GM18499 (cell line): ENCODE measurements at regions not wholly inside any gene's neighbourhood (a gene's known extent, or its start where the extent isn't known, plus 50 kb on each side); places are given as distances from the start of the nearest gene placed in this dataset.
"Not testable (repeated sequence)": the region's sequence is repeated elsewhere in the genome, so short reads cannot be mapped to it uniquely, and the experiment has no call there.

ENCODE experiments used
- ATAC-seq: cut with Tn5 transposase; IDR thresholded peaks from one replicate; pipeline ENCODE4 v1.9.1; 2021; ENCODE audit warnings: moderate number of reproducible peaks; ENCODE audit not compliant: insufficient read depth, unreplicated experiment

- no peak for ATAC-seq
Observed at GRCh38 chr3:127443581-127444375, 146.8 kb downstream of the TPRA1 start.

GRCh38 chr3:127442506-127442905, 148.0 kb downstream of the TPRA1 start:
- ATAC-seq: no peak

GRCh38 chr3:127441764-127442163, 148.8 kb downstream of the TPRA1 start:
- no peak for ATAC-seq

GRCh38 chr3:127440384-127440783, 150.1 kb downstream of the TPRA1 start:
- ATAC-seq: no peak

- ATAC-seq: no peak
Observed at GRCh38 chr3:127439621-127440020, 150.9 kb downstream of the TPRA1 start.

- no peak for ATAC-seq
Observed at GRCh38 chr3:127438951-127439350, 151.1 kb upstream of the PRR20G start.

GRCh38 chr3:127438371-127438770, 150.5 kb upstream of the PRR20G start:
- no peak for ATAC-seq

- not testable (repeated sequence) for ATAC-seq
Observed at GRCh38 chr3:127435299-127435698, 147.5 kb upstream of the PRR20G start.

- ATAC-seq: no peak
Observed at GRCh38 chr3:127431066-127431465, 143.2 kb upstream of the PRR20G start.

- no peak for ATAC-seq
Observed at GRCh38 chr3:127428344-127428997, 140.6 kb upstream of the PRR20G start.

- ATAC-seq: no peak
Observed at GRCh38 chr3:127427666-127428065, 139.8 kb upstream of the PRR20G start.

- ATAC-seq: no peak
Observed at GRCh38 chr3:127427156-127427555, 139.3 kb upstream of the PRR20G start.

- ATAC-seq: no peak
Observed at GRCh38 chr3:127426444-127427153, 138.8 kb upstream of the PRR20G start.

GRCh38 chr3:127425505-127426443, 137.9 kb upstream of the PRR20G start:
- no peak for ATAC-seq

- no peak for ATAC-seq
Observed at GRCh38 chr3:127424766-127425504, 137.1 kb upstream of the PRR20G start.

GRCh38 chr3:127423856-127424765, 136.3 kb upstream of the PRR20G start:
- ATAC-seq: no peak

- no peak for ATAC-seq
Observed at GRCh38 chr3:127422663-127423375, 135.0 kb upstream of the PRR20G start.
